Prostate gland (tissue), 2 donors: ENCODE measurements at regions not wholly inside any gene's neighbourhood (a gene's known extent, or its start where the extent isn't known, plus 50 kb on each side); places are given as distances from the start of the nearest gene placed in this dataset.

Experiments used
- DNase-seq: peaks from one replicate; pipeline ENCODE4 v3.0.0-alpha.2; 2019; ENCODE audit warnings: low spot score
- H3K27ac ChIP-seq, 2 donors: fragments of 200-600 bp; sonication (generic); 2 replicates each; pipeline ENCODE4 v1.5.1; 2017 to 2019
- H3K27me3 ChIP-seq: fragments of 200-600 bp; sonication (generic); replicated peaks from 2 replicates; pipeline ENCODE4 v1.5.1; 2019; ENCODE audit not compliant: insufficient read depth
- H3K36me3 ChIP-seq, 2 donors: fragments of 200-600 bp; sonication (generic); 1 replicate in 1 of 2; 2 replicates in 1 of 2; pipeline versions ENCODE4 v1.5.1 to v1.8.1; 2017 to 2019
- H3K4me1 ChIP-seq: fragments of 200-600 bp; sonication (generic); replicated peaks from 2 replicates; pipeline ENCODE4 v1.5.1; 2019
- H3K4me3 ChIP-seq, 2 donors: fragments of 200-600 bp; sonication (generic); 2 replicates each; pipeline ENCODE4 v1.5.1; 2017 to 2019
- H3K9me3 ChIP-seq: fragments of 200-600 bp; sonication (generic); 2 replicates; pipeline ENCODE4 v1.5.1; 2017
- CTCF ChIP-seq, 4 experiments: fragments of 200-600 bp in 2 of 4; fragments of 450-650 bp in 2 of 4; sonication (generic) in 2 of 4; IDR thresholded peaks; 1 replicate in 3 of 4; 2 replicates in 1 of 4; pipeline ENCODE4 v1.5.1; 2016 to 2019; ENCODE audit warnings: antibody characterized with exemption in 4 of 4, mild to moderate bottlenecking in 2 of 4, moderate library complexity in 2 of 4
- POLR2A ChIP-seq: fragments of 450-650 bp; IDR thresholded peaks from one replicate; pipeline ENCODE4 v1.6.1; 2016; ENCODE audit warnings: antibody characterized with exemption, mild to moderate bottlenecking
- POLR2AphosphoS5 ChIP-seq: sonication (generic); formaldehyde crosslinking; IDR thresholded peaks from one replicate; pipeline ENCODE4 v1.6.1; 2017; ENCODE audit warnings: antibody characterized with exemption
- WGBS: methylation state at CpG from one replicate; pipeline ENCODE4 v1.1.5; 2018; 5-methylcytosine and 5-hydroxymethylcytosine counted together
- intact Hi-C: fragments of 100-400 bp; cut with DNase I; formaldehyde crosslinking; loops from one replicate; pipeline ENCODE4 v1.14.2; 2022

GRCh38 chr4:180993244-180993836 is 1249.9 kb upstream of the TENM3 start:
- H3K4me3 ChIP-seq: no peak overlapping the region
- no peak for DNase-seq
- 31% methylated on average over 1 of the region's 1 CpG for WGBS
- H3K27ac ChIP-seq: no peak overlapping the region
- no peaks in the 10 kb centered on the region for H3K4me1 ChIP-seq
- no peaks in the 10 kb centered on the region for H3K9me3 ChIP-seq
- TF ChIP-seq POLR2AphosphoS5 (no peak), POLR2A (no peak), CTCF (IDR thresholded peaks at IDR 0.05) (no peak)
- no peaks in the 10 kb centered on the region for H3K27me3 ChIP-seq
- intact Hi-C loops: no loop called here
- no peaks in the 10 kb centered on the region for H3K36me3 ChIP-seq

- WGBS: 93% methylated on average over 1 of the region's 1 CpG
- DNase-seq: no peak
These were observed 1248.5 kb upstream of the TENM3 start for GRCh38 chr4:180994722-180995121.

GRCh38 chr4:180999217-180999616 is 1244.0 kb upstream of the TENM3 start:
- Histone ChIP-seq H3K27ac (no peak overlapping the region), H3K27me3 (no peaks in the 10 kb centered on the region), H3K9me3 (no peaks in the 10 kb centered on the region), H3K4me1 (no peaks in the 10 kb centered on the region), H3K36me3 (no peaks in the 10 kb centered on the region), H3K4me3 (no peak overlapping the region)
- TF ChIP-seq POLR2AphosphoS5 (no peak), CTCF (IDR thresholded peaks at IDR 0.05) (no peak), POLR2A (no peak)
- WGBS: 6% methylated on average over 2 of the region's 2 CpGs
- no peak for DNase-seq
- intact Hi-C loops: no loop called here

More at GRCh38 chr4:180994722-180995121, 1248.5 kb upstream of the TENM3 start:
- no peaks in the 10 kb centered on the region for H3K9me3 ChIP-seq
- no peaks in the 10 kb centered on the region for H3K36me3 ChIP-seq
- no peak overlapping the region for H3K4me3 ChIP-seq
- intact Hi-C loops: no loop called here
- H3K27me3 ChIP-seq: no peaks in the 10 kb centered on the region
- H3K27ac ChIP-seq: no peak overlapping the region
- no peaks in the 10 kb centered on the region for H3K4me1 ChIP-seq
- TF ChIP-seq POLR2A: no peak
- TF ChIP-seq POLR2AphosphoS5: no peak
- no peak for TF ChIP-seq CTCF (IDR thresholded peaks at IDR 0.05)

- DNase-seq: no peak
- H3K36me3 ChIP-seq: no peaks in the 10 kb centered on the region
- TF ChIP-seq POLR2AphosphoS5: no peak
- no peak for TF ChIP-seq CTCF (IDR thresholded peaks at IDR 0.05)
- TF ChIP-seq POLR2A: no peak
- H3K27ac ChIP-seq: no peak overlapping the region
- H3K4me1 ChIP-seq: no peaks in the 10 kb centered on the region
- 85% methylated on average over 4 of the region's 4 CpGs for WGBS
- no peak overlapping the region for H3K4me3 ChIP-seq
- H3K9me3 ChIP-seq: no peaks in the 10 kb centered on the region
- no peaks in the 10 kb centered on the region for H3K27me3 ChIP-seq
- intact Hi-C loops: no loop called here
These were observed 1239.1 kb upstream of the TENM3 start for GRCh38 chr4:181004056-181004455.

GRCh38 chr4:181006499-181007260 is 1236.5 kb upstream of the TENM3 start:
- Histone ChIP-seq H3K9me3 (no peaks in the 10 kb centered on the region), H3K27ac (no peak overlapping the region), H3K4me3 (peak overlapping the region in 1 of 2 donors; percentile 1), H3K36me3 (no peaks in the 10 kb centered on the region), H3K4me1 (no peaks in the 10 kb centered on the region), H3K27me3 (no peaks in the 10 kb centered on the region)
- TF ChIP-seq POLR2AphosphoS5 (no peak), CTCF (IDR thresholded peaks at IDR 0.05) (no peak), POLR2A (no peak)
- 13% methylated on average over 11 of the region's 11 CpGs for WGBS
- DNase-seq: no peak
- intact Hi-C loops: no loop called here
